Cardiac fibroblast (primary cell): ENCODE measurements at regions not wholly inside any gene's neighbourhood (a gene's known extent, or its start where the extent isn't known, plus 50 kb on each side); places are given as distances from the start of the nearest gene placed in this dataset.
"Not testable (repeated sequence)": the region's sequence is repeated elsewhere in the genome, so short reads cannot be mapped to it uniquely, and the experiment has no call there.

Source experiments
- DNase-seq, 2 donors: peaks; one replicate each; pipeline versions ENCODE4 v3.0.0 to v3.0.0-alpha.2; 2010; ENCODE audit warnings: low read depth in 2 of 2
- H3K4me3 ChIP-seq, 2 donors: replicated peaks in 1 of 2; 1 replicate in 1 of 2; 2 replicates in 1 of 2; pipeline ENCODE4 v1.5.1; 2011; ENCODE audit warnings: low read depth in 2 of 2, low read length in 2 of 2, mild to moderate bottlenecking in 2 of 2, moderate library complexity in 1 of 2
- CTCF ChIP-seq: IDR thresholded peaks from one replicate; pipeline ENCODE4 v1.5.1; 2011; ENCODE audit warnings: low read depth, mild to moderate bottlenecking, low read length, inconsistent platforms

- no peak for DNase-seq
- H3K4me3 ChIP-seq = no peak overlapping the region
- no peak for TF ChIP-seq CTCF
These were observed 343.8 kb upstream of the USP9Y start for GRCh38 chrY:12357204-12357603.

DNA sequence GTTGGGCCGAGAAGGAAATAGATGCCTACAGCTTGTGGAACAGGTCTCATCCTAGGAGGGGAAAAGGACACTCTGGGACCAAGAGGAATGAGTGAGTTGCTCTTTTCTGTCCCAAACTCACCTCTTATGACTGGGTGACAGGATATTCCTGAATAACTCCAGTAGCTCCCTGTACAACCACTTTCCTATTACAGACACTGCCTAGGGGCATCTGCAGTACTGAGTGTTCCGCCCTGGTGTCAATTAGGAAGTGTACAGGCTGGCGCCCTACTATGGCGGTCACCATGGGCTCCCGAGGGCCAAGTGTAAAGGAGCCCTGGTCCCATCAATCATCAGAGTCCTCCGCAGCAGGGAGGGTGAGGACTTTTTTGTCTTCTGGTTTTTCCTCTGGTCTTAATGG lies 343.4 kb upstream of the USP9Y start:
- H3K4me3 ChIP-seq = no peak overlapping the region

GRCh38 chrY:12358337-12358736 lies 342.7 kb upstream of the USP9Y start:
- no peak for DNase-seq
- no peak overlapping the region for H3K4me3 ChIP-seq
- TF ChIP-seq CTCF = no peak

More for the DNA sequence above, 343.4 kb upstream of the USP9Y start:
- TF ChIP-seq CTCF = no peak
- no peak for DNase-seq

DNA sequence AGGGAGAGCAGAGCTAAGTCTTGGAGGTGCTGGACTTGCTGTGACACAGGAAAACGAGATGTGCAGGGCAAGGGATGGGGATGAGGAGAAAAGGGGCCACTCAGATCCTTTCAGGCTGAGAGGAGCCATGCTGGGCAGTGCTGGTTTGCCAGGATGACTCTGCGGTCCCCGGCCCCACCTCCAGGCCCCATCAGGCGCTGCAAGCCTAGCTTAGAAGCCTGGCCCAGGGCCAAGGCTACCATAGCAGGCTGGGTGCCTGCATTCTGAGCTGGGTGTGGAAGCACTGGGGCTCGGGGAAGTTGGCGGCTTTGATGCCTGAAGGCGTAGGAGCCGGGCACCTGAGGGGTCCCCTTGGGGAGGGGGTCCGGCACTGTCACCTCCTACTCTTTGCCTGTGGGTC lies 341.2 kb upstream of the USP9Y start:
- no peak overlapping the region for H3K4me3 ChIP-seq
- no peak for TF ChIP-seq CTCF
- DNase-seq = no peak

DNA sequence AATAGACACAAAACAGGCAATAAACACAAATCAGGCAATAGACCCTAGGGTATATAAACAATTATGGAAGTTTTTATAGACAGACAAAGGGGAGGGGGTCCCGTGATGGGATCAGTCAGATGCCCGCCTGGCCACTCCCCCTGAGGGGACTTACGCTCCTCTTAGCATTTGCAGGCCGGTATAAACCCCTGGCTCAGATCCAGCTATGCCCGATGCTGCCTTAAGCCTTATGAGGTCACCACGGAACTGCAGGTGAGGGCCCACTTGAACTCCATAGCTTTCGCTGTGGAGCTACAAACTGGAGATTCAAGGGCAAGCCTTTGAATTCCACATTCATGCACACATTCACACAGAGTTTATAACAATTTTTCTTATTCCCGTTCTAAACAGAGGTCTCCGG lies 340.5 kb upstream of the USP9Y start:
- no peak overlapping the region for H3K4me3 ChIP-seq
- no peak for TF ChIP-seq CTCF

GRCh38 chrY:12365311-12365910 lies 335.6 kb upstream of the USP9Y start:
- no peak for TF ChIP-seq CTCF
- DNase-seq = no peak

More for the DNA sequence above, 340.5 kb upstream of the USP9Y start:
- DNase-seq = no peak

GRCh38 chrY:12374588-12374987 lies 326.4 kb upstream of the USP9Y start:
- not testable (repeated sequence) for H3K4me3 ChIP-seq, DNase-seq

More at GRCh38 chrY:12365311-12365910, 335.6 kb upstream of the USP9Y start:
- no peak overlapping the region for H3K4me3 ChIP-seq

GRCh38 chrY:12391655-12392559 lies 309.1 kb upstream of the USP9Y start:
- H3K4me3 ChIP-seq, DNase-seq: not testable (repeated sequence)
